ENCODE measurements at regions not wholly inside any gene's neighbourhood (a gene's known extent, or its start where the extent isn't known, plus 50 kb on each side); places are given as distances from the start of the nearest gene placed in this dataset.

GRCh38 chr4:29453303-29453820 lies 1266.8 kb upstream of the PCDH7 start:
- no peak overlapping the region for H3K4me3 ChIP-seq (ENCODE audit: low read depth, low read length)
- TF ChIP-seq CTCF (IDR thresholded peaks at IDR 0.05; ENCODE audit: low read depth, low read length): no peak

DNA sequence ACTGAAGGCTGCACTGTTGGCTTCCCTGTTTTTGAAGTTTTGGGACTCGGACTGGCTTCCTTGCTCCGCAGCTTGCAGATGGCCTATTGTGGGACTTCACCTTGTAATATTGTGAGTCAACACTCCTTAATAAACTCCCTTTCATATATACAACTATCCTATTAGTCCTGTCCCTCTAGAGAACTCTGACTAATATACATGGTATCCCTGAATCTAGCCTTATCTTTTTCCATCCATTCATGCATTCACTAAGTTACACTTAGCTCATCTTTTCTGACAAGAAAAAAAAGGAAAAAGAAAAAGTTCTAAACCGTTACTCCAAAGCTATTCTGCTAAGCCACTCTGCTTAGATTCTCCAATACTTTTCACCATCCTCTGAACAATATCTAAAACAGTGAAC lies 1260.2 kb upstream of the PCDH7 start:
- TF ChIP-seq CTCF (IDR thresholded peaks at IDR 0.05; ENCODE audit: low read depth, low read length): no peak
- H3K4me3 ChIP-seq (ENCODE audit: low read depth, low read length): no peak overlapping the region

- H3K4me3 ChIP-seq (ENCODE audit: low read depth, low read length): no peak overlapping the region
- no peak for TF ChIP-seq CTCF (IDR thresholded peaks at IDR 0.05; ENCODE audit: low read depth, low read length)
These were observed 1253.0 kb upstream of the PCDH7 start for GRCh38 chr4:29467044-29467717.

All from WI38 (cell line).